Trophoblast cell (in vitro differentiated cells and primary cell): ENCODE measurements at regions not wholly inside any gene's neighbourhood (a gene's known extent, or its start where the extent isn't known, plus 50 kb on each side); places are given as distances from the start of the nearest gene placed in this dataset.

Experiments used
- DNase-seq, 2 donors: peaks; one replicate each; pipeline ENCODE4 v3.0.0-alpha.2; 2016
- H2AFZ ChIP-seq: 2 replicates; pipeline ENCODE4 v1.6.1; 2013; ENCODE audit warnings: low read length, moderate library complexity, mild to moderate bottlenecking; ENCODE audit not compliant: insufficient read depth, poor library complexity
- H2AK5ac ChIP-seq: 2 replicates; pipeline ENCODE4 v1.6.1; 2013; ENCODE audit warnings: mild to moderate bottlenecking, low read length
- H2BK120ac ChIP-seq: 2 replicates; pipeline ENCODE4 v1.6.1; 2013; ENCODE audit warnings: low read length, mild to moderate bottlenecking, moderate library complexity; ENCODE audit not compliant: insufficient read depth, poor library complexity
- H2BK12ac ChIP-seq: 2 replicates; pipeline ENCODE4 v1.6.1; 2013; ENCODE audit warnings: mild to moderate bottlenecking, low read length, moderate library complexity
- H2BK5ac ChIP-seq: 2 replicates; pipeline ENCODE4 v1.6.1; 2013; ENCODE audit warnings: low read length, low read depth, moderate library complexity, mild to moderate bottlenecking; ENCODE audit not compliant: poor library complexity
- H3K14ac ChIP-seq: 2 replicates; pipeline ENCODE4 v1.6.1; 2013; ENCODE audit warnings: mild to moderate bottlenecking, low read length
- H3K18ac ChIP-seq: 2 replicates; pipeline ENCODE4 v1.6.1; 2013; ENCODE audit warnings: mild to moderate bottlenecking, low read length
- H3K23ac ChIP-seq: 2 replicates; pipeline ENCODE4 v1.6.1; 2013; ENCODE audit warnings: low read length
- H3K27ac ChIP-seq: 2 replicates; pipeline ENCODE4 v1.5.1; 2013; ENCODE audit warnings: low read depth, mild to moderate bottlenecking, inconsistent platforms, low read length, moderate library complexity
- H3K27me3 ChIP-seq: 2 replicates; pipeline ENCODE4 v1.6.1; 2013; ENCODE audit warnings: inconsistent platforms, mild to moderate bottlenecking, low read length, moderate library complexity; ENCODE audit not compliant: insufficient read depth
- H3K36me3 ChIP-seq, 2 experiments: 1 replicate in 1 of 2; 2 replicates in 1 of 2; pipeline ENCODE4 v1.6.1; 2013; ENCODE audit warnings: low read length in 2 of 2, mild to moderate bottlenecking in 2 of 2, moderate library complexity in 1 of 2; ENCODE audit not compliant: insufficient read depth in 2 of 2, control insufficient read depth in 1 of 2
- H3K4ac ChIP-seq: 2 replicates; pipeline ENCODE4 v1.6.1; 2013; ENCODE audit warnings: low read depth, mild to moderate bottlenecking, low read length, moderate library complexity
- H3K4me1 ChIP-seq, 2 experiments: 1 replicate in 1 of 2; 2 replicates in 1 of 2; pipeline ENCODE4 v1.6.1; 2013; ENCODE audit warnings: low read length in 2 of 2, mild to moderate bottlenecking in 2 of 2, moderate library complexity in 1 of 2; ENCODE audit not compliant: insufficient read depth in 2 of 2, control insufficient read depth in 1 of 2
- H3K4me2 ChIP-seq: 2 replicates; pipeline ENCODE4 v1.6.1; 2013; ENCODE audit warnings: inconsistent platforms, mild to moderate bottlenecking, low read length, moderate library complexity
- H3K4me3 ChIP-seq: 2 replicates; pipeline ENCODE4 v1.5.1; 2013; ENCODE audit warnings: mild to moderate bottlenecking, low read depth, low read length, inconsistent platforms
- H3K79me1 ChIP-seq: one replicate; pipeline ENCODE4 v1.6.1; 2013; ENCODE audit warnings: low read length
- H3K79me2 ChIP-seq: 2 replicates; pipeline ENCODE4 v1.6.1; 2013; ENCODE audit warnings: low read length, mild to moderate bottlenecking; ENCODE audit not compliant: control insufficient read depth, insufficient read depth, poor library complexity
- H3K9ac ChIP-seq: 2 replicates; pipeline ENCODE4 v1.6.1; 2013; ENCODE audit warnings: mild to moderate bottlenecking, low read length
- H3K9me3 ChIP-seq: 2 replicates; pipeline ENCODE4 v1.6.1; 2013; ENCODE audit warnings: low read depth, mild to moderate bottlenecking, control low read depth, inconsistent platforms, low read length; ENCODE audit not compliant: insufficient read depth
- H4K12ac ChIP-seq: 2 replicates; pipeline ENCODE4 v1.6.1; 2013; ENCODE audit warnings: low read depth, mild to moderate bottlenecking, low read length, moderate library complexity
- H4K8ac ChIP-seq: 2 replicates; pipeline ENCODE4 v1.6.1; 2013; ENCODE audit warnings: low read depth, mild to moderate bottlenecking, low read length, moderate library complexity
- H4K91ac ChIP-seq: one replicate; pipeline ENCODE4 v1.6.1; 2013; ENCODE audit warnings: low read depth, mild to moderate bottlenecking, low read length, moderate library complexity
- WGBS: extraction: QIAGEN DNeasy Blood & Tissue Kit; methylation state at CpG from one replicate; pipeline ENCODE4 v1.1.7; 2013; ENCODE audit warnings: missing lambda C conversion rate; ENCODE audit not compliant: insufficient read length, insufficient coverage; ENCODE audit errors: extremely low coverage; 5-methylcytosine and 5-hydroxymethylcytosine counted together

GRCh38 chrX:110600745-110601310 is 194.8 kb downstream of the CHRDL1 start:
- Histone ChIP-seq H3K4me3 (no peak overlapping the region), H3K36me3 (no peaks in the 10 kb centered on the region), H3K27ac (no peak overlapping the region), H2BK12ac (no peak overlapping the region), H2BK120ac (no peak overlapping the region), H3K4ac (no peak overlapping the region), H2AFZ (no peak overlapping the region), H4K8ac (no peak overlapping the region), H4K12ac (no peak overlapping the region), H3K9me3 (no peaks in the 10 kb centered on the region), H4K91ac (no peak overlapping the region), H3K79me1 (no peaks in the 10 kb centered on the region), H2AK5ac (no peak overlapping the region), H3K4me1 (no peaks in the 10 kb centered on the region), H3K27me3 (no peaks in the 10 kb centered on the region), H3K4me2 (no peak overlapping the region), H3K9ac (no peak overlapping the region), H2BK5ac (no peak overlapping the region), H3K79me2 (no peaks in the 10 kb centered on the region), H3K14ac (no peak overlapping the region), H3K23ac (no peak overlapping the region), H3K18ac (no peak overlapping the region)
- no peak for DNase-seq
- WGBS, result no CpG with 5 or more reads among the region's 8 CpGs

- H2AFZ ChIP-seq, result no peak overlapping the region
- H3K27me3 ChIP-seq, result no peaks in the 10 kb centered on the region
- H2BK12ac ChIP-seq, result no peak overlapping the region
- no peak overlapping the region for H3K4me3 ChIP-seq
- H3K4me1 ChIP-seq, result no peaks in the 10 kb centered on the region
- H3K9me3 ChIP-seq, result no peaks in the 10 kb centered on the region
- H3K79me2 ChIP-seq, result no peaks in the 10 kb centered on the region
- no peak overlapping the region for H3K27ac ChIP-seq
- no peak overlapping the region for H3K23ac ChIP-seq
- H2BK120ac ChIP-seq, result no peak overlapping the region
- no peak overlapping the region for H3K18ac ChIP-seq
- H3K9ac ChIP-seq, result no peak overlapping the region
- no peak overlapping the region for H3K4ac ChIP-seq
- H3K14ac ChIP-seq, result no peak overlapping the region
- H3K36me3 ChIP-seq, result no peaks in the 10 kb centered on the region
- no peak overlapping the region for H2AK5ac ChIP-seq
- no peak overlapping the region for H4K91ac ChIP-seq
- DNase-seq, result no peak
- H3K4me2 ChIP-seq, result no peak overlapping the region
- H4K12ac ChIP-seq, result no peak overlapping the region
- H2BK5ac ChIP-seq, result no peak overlapping the region
- no peak overlapping the region for H4K8ac ChIP-seq
- H3K79me1 ChIP-seq, result no peaks in the 10 kb centered on the region
Observed at GRCh38 chrX:110614596-110614995, 181.0 kb downstream of the CHRDL1 start.
